Muscle layer of colon (tissue), 2 donors: ENCODE measurements at regions not wholly inside any gene's neighbourhood (a gene's known extent, or its start where the extent isn't known, plus 50 kb on each side); places are given as distances from the start of the nearest gene placed in this dataset.
"Not testable (repeated sequence)": the region's sequence is repeated elsewhere in the genome, so short reads cannot be mapped to it uniquely, and the experiment has no call there.

ENCODE experiments used
- H3K27ac ChIP-seq: one replicate; pipeline ENCODE4 v1.7.0; 2013; ENCODE audit warnings: low read depth, mild to moderate bottlenecking, low read length, moderate library complexity
- H3K27me3 ChIP-seq, 2 donors: one replicate each; pipeline ENCODE4 v1.7.0; 2013; ENCODE audit warnings: low read length in 2 of 2, mild to moderate bottlenecking in 2 of 2; ENCODE audit not compliant: insufficient read depth in 2 of 2, control insufficient read depth in 1 of 2
- H3K36me3 ChIP-seq: one replicate; pipeline ENCODE4 v1.7.0; 2013; ENCODE audit warnings: mild to moderate bottlenecking, low read length; ENCODE audit not compliant: insufficient read depth
- H3K4me1 ChIP-seq: one replicate; pipeline ENCODE4 v1.7.0; 2013; ENCODE audit warnings: mild to moderate bottlenecking, low read length; ENCODE audit not compliant: insufficient read depth
- H3K4me3 ChIP-seq, 2 donors: one replicate each; pipeline ENCODE4 v1.7.0; 2013; ENCODE audit warnings: low read length in 2 of 2, low read depth in 1 of 2, mild to moderate bottlenecking in 1 of 2, moderate library complexity in 1 of 2
- H3K9ac ChIP-seq: one replicate; pipeline ENCODE4 v1.7.0; 2013; ENCODE audit warnings: low read length
- H3K9me3 ChIP-seq: one replicate; pipeline ENCODE4 v1.7.0; 2013; ENCODE audit warnings: mild to moderate bottlenecking, low read length
- donor health status: abdominal sarcoma.
- donor health status: Adenocarcinoma of cecum.

DNA sequence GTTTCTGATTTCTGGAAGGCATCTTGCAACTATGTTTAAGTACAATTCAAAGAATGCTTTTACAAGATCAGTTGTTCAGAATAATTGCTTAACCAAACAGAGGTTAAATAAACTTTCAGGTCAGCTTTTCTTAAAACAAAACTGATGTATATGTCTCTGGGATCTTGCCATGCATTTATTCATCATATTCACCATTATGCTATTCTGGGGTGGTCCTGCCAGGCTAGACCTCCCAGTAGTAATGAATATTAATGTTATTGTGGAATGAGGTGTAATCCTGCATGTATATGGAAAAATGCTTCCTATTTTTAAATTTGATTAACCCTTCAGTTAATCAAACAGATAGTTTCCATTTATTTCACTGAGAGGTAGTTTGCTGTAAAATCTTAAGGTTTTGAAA, 129.3 kb upstream of the RGPD4 start:
- H3K9ac ChIP-seq: no peak overlapping the region
- no peak overlapping the region for H3K4me3 ChIP-seq

DNA sequence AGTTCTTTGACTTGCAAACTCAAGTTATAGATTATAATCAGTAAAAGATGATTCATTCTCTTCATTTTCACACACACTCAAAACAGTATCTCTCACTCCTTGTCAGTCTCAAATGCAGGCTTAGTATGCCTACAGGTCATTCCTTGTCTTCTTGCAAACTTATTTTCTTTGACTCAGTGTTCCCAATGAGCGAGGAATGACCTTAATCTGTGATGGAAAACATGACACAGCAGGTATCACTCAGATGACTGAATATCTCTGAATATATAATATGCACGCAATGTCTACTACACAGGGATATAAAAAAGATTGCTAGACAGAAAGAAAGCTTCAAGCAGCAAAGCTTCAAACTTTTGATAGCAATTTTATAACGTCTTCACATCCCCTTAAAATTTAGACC, 127.8 kb upstream of the RGPD4 start:
- Histone ChIP-seq H3K36me3 (no peaks in the 10 kb centered on the region), H3K27me3 (no peaks in the 10 kb centered on the region), H3K27ac (no peak overlapping the region)

More for the DNA sequence above, 129.3 kb upstream of the RGPD4 start:
- H3K4me1 ChIP-seq: no peaks in the 10 kb centered on the region
- no peaks in the 10 kb centered on the region for H3K27me3 ChIP-seq
- no peak overlapping the region for H3K27ac ChIP-seq
- no peaks in the 10 kb centered on the region for H3K36me3 ChIP-seq
- no peaks in the 10 kb centered on the region for H3K9me3 ChIP-seq

DNA sequence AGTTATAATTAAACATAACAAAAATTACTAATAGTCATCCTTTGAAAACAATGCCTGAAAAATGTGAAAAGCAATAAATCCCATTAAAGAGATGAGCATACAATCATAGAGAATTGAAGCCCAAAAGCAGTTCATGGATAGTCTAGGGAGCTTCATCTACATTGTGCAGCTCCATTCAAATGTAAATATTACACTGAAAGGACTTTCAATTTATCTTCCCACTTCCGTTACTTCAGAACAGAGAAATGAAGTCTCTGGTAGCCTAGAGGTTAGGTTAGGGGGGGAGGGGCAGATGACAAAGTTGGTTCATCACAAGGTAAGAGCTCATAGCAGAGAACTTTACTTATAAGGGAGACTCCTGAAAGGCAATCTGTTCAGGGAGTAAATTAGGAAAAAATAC, 126.6 kb upstream of the RGPD4 start:
- H3K36me3 ChIP-seq: no peaks in the 10 kb centered on the region
- H3K9me3 ChIP-seq: no peaks in the 10 kb centered on the region
- H3K4me3 ChIP-seq: no peak overlapping the region
- H3K27ac ChIP-seq: no peak overlapping the region
- no peaks in the 10 kb centered on the region for H3K4me1 ChIP-seq
- H3K27me3 ChIP-seq: no peaks in the 10 kb centered on the region
- H3K9ac ChIP-seq: no peak overlapping the region

More for the DNA sequence above, 127.8 kb upstream of the RGPD4 start:
- Histone ChIP-seq H3K4me3 (no peak overlapping the region), H3K4me1 (no peaks in the 10 kb centered on the region), H3K9ac (no peak overlapping the region), H3K9me3 (no peaks in the 10 kb centered on the region)

DNA sequence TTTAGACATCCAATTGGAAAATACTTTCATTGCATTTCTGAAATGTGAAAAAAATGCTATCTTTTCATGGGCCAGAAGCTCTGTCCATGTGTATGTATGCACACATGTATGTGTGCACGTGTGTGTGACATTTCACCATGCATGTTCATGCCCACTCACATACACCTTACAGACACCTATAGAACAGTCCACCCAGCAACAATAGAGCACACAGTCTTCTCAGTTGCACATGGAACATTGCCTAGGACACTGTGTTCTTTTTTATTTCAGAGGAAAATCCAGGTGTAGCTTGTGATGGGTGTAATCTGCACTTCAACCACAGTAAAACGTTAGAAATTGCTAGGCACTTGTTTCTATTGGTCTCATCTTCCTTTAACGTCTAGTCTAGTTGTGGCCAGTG, 114.8 kb upstream of the RGPD4 start:
- Histone ChIP-seq H3K4me3 (no peak overlapping the region), H3K9me3 (no peaks in the 10 kb centered on the region), H3K27ac (no peak overlapping the region), H3K9ac (no peak overlapping the region), H3K27me3 (no peaks in the 10 kb centered on the region), H3K4me1 (no peaks in the 10 kb centered on the region), H3K36me3 (no peaks in the 10 kb centered on the region)

DNA sequence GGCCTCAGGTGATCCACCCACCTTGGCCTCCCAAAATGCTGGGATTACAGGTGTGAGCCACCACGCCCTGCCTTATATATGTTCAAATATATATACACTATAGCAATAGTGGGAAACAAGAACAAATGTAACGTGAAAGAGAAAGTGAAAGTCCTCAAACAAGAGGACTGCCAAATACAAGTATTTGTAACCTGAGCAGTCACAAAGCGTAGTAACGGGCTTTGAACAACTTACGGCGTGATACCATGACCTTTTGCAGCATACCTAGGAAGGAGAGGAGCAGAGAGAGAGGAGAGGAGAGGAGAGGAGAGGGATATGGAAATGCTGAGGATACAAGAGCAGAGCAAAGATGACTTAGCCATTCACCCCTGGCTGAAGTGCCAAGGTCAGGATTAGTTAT, 113.8 kb upstream of the RGPD4 start:
- Histone ChIP-seq H3K9ac (no peak overlapping the region), H3K27me3 (no peaks in the 10 kb centered on the region), H3K36me3 (no peaks in the 10 kb centered on the region), H3K9me3 (no peaks in the 10 kb centered on the region), H3K27ac (no peak overlapping the region), H3K4me3 (peak overlapping the region; percentile 10 to 20), H3K4me1 (no peaks in the 10 kb centered on the region)

DNA sequence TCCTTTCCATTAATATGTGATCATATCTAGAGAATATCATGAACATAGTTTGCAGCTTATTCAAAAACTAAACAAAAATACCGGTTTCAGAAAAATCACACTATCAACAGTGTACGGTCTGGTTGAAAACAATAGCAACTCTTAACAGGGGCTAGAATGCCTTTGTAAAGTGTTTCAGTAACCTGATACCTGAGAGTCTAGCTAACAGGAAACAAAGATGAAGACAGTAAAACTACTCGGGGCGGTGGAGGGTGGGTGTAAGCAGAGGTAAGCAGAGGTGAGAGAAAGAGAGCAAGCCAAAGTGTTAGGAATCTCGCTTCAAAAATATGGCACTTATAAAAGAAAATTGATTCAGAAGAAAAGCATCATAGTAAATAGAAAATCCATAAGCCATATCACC, 109.0 kb upstream of the RGPD4 start:
- Histone ChIP-seq H3K4me1 (no peaks in the 10 kb centered on the region), H3K27me3 (no peaks in the 10 kb centered on the region), H3K9me3 (no peaks in the 10 kb centered on the region), H3K4me3 (no peak overlapping the region), H3K36me3 (no peaks in the 10 kb centered on the region), H3K27ac (no peak overlapping the region), H3K9ac (no peak overlapping the region)

DNA sequence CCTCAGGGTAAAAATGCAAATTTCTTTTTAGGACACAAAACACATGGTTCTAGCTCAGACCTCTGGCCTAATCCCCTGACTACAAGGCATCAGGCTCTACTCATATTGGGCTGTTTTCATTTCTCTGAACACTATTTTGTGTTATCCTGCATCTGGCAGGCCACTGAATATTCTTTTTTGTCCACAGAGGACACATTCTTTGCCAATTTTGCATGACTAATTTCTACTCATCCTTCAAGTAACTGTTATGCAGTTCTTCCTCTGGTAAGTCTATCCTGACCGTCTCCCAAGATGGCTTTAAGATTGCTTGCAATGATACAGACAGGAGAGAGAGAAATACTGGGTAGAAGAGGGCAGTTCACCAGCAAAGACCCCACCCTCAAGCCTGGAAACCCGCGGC, 107.6 kb upstream of the RGPD4 start:
- H3K36me3 ChIP-seq: no peaks in the 10 kb centered on the region
- H3K27ac ChIP-seq: no peak overlapping the region
- no peak overlapping the region for H3K9ac ChIP-seq
- H3K4me3 ChIP-seq: no peak overlapping the region
- no peaks in the 10 kb centered on the region for H3K4me1 ChIP-seq
- H3K27me3 ChIP-seq: no peaks in the 10 kb centered on the region
- no peaks in the 10 kb centered on the region for H3K9me3 ChIP-seq

DNA sequence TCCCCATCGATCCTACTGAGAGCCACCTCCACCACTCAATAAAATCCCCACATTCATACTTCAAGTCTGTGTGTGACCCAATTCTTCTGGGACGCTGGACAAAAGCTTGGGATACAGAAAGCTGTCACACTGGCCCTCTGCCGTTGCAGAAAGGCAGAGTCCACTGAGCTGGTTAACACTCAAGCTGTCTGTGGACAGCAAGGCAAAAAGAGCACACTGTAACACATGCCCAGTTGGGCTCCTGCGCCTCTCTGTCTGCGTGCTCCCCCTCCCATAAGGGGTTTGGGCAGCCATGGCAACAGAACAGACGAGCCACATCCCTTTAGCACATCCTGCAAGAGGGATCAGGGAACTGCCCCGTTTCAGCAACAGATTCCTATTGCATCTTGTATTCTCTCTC, 106.9 kb upstream of the RGPD4 start:
- no peaks in the 10 kb centered on the region for H3K9me3 ChIP-seq
- H3K9ac ChIP-seq: no peak overlapping the region
- H3K4me1 ChIP-seq: no peaks in the 10 kb centered on the region
- no peak overlapping the region for H3K4me3 ChIP-seq
- H3K36me3 ChIP-seq: no peaks in the 10 kb centered on the region
- H3K27ac ChIP-seq: no peak overlapping the region
- no peaks in the 10 kb centered on the region for H3K27me3 ChIP-seq

DNA sequence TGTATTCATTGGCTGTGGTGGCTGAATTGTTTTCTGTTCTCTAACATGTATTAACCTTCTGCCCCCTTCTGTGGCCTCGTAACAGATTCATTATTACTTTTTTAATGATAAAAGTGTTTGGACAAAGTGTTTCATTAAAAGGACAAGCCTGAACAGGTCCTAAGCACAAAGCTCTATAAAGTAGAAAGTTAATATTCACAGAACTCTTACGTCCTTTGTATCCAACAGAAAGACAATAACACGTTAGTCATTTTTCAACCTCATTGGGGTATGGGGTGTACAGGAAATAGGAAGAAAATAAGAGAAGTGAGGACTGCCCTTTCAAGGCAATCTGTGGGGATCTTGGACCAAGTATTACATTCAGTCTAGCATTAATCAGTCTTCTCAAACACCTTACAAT, 105.5 kb upstream of the RGPD4 start:
- Histone ChIP-seq H3K36me3 (no peaks in the 10 kb centered on the region), H3K9me3 (no peaks in the 10 kb centered on the region), H3K27me3 (no peaks in the 10 kb centered on the region), H3K4me3 (no peak overlapping the region), H3K27ac (no peak overlapping the region), H3K4me1 (no peaks in the 10 kb centered on the region), H3K9ac (no peak overlapping the region)

DNA sequence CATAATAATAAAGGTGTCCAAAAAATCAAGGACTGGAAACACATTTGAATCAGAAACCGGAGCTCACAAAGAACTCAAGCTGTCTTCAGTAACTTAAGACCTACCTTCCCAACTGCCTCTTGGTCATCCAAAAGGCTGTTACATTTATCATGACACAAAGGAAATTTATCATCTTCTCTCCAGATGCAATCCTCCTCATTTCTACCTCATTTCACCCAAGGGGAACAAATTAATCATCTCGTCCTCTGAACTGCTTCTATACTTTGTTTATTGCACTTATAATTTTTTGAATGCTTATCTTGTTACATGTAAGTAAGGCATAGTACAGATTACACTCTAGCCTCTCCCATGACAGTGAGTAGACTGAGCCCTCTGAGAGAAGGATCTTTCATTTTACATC, 105.1 kb upstream of the RGPD4 start:
- no peak overlapping the region for H3K4me3 ChIP-seq
- no peaks in the 10 kb centered on the region for H3K4me1 ChIP-seq
- H3K27ac ChIP-seq: no peak overlapping the region
- no peak overlapping the region for H3K9ac ChIP-seq
- no peaks in the 10 kb centered on the region for H3K27me3 ChIP-seq
- H3K9me3 ChIP-seq: no peaks in the 10 kb centered on the region
- no peaks in the 10 kb centered on the region for H3K36me3 ChIP-seq

DNA sequence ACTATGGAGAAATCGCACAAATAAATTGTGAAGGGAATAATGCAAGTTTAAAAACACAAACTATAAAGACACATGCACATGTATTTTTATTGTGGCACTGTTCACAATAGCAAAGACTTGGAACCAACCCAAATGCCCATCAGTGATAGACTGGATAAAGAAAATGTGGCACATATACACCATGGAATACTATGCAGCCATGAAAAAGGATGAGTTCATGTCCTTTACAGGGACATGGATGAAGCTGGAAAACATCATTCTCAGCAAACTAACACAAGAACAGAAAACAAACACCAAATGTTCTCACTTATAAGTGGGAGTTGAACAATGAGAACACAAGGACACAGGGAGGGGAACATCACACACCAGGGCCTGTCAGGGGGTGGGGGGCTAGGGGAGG, 100.9 kb upstream of the RGPD4 start:
- H3K4me3 ChIP-seq, H3K27ac ChIP-seq, H3K36me3 ChIP-seq, H3K9me3 ChIP-seq, H3K9ac ChIP-seq, H3K27me3 ChIP-seq, H3K4me1 ChIP-seq: not testable (repeated sequence)

DNA sequence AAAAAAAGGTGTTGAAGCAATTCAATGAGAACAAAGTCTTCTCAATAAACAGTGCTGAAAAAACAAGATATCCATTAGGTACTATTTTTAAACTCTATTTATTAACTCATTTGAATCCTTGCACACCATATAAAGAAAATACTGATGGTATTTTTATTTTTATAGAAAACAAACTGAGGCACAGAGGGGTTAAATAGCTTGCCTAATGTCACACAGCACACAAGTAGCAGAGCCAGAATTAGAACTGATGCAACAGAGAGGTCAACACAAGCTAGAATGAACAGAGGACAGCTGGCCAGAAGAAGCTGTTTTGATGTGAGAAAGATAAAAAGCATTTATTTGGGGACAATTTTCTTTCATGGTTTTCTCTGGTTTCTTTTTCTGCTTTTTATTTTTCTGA, 99.4 kb upstream of the RGPD4 start:
- Histone ChIP-seq H3K9me3 (no peaks in the 10 kb centered on the region), H3K9ac (no peak overlapping the region), H3K27me3 (no peaks in the 10 kb centered on the region), H3K4me3 (no peak overlapping the region), H3K36me3 (no peaks in the 10 kb centered on the region), H3K27ac (no peak overlapping the region), H3K4me1 (no peaks in the 10 kb centered on the region)
